Transverse colon (tissue), 4 donors: ENCODE measurements at regions not wholly inside any gene's neighbourhood (a gene's known extent, or its start where the extent isn't known, plus 50 kb on each side); places are given as distances from the start of the nearest gene placed in this dataset.
"Not testable (repeated sequence)": the region's sequence is repeated elsewhere in the genome, so short reads cannot be mapped to it uniquely, and the experiment has no call there.

Experiments
- DNase-seq: peaks from one replicate; pipeline ENCODE4 v3.0.0-alpha.2; 2019
- H3K27ac ChIP-seq, 4 donors: fragments of 200-600 bp; sonication (generic); 2 replicates each; pipeline ENCODE4 v1.5.1; 2016 to 2018; ENCODE audit warnings: inconsistent platforms in 4 of 4
- H3K27me3 ChIP-seq: fragments of 200-600 bp; sonication (generic); 2 replicates; pipeline ENCODE4 v1.5.1; 2017; ENCODE audit warnings: inconsistent platforms
- H3K36me3 ChIP-seq, 4 donors: fragments of 200-600 bp; sonication (generic); 2 replicates each; pipeline ENCODE4 v1.5.1; 2017 to 2019; ENCODE audit warnings: inconsistent platforms in 4 of 4
- H3K4me1 ChIP-seq, 4 donors: fragments of 200-600 bp; sonication (generic); 2 replicates each; pipeline ENCODE4 v1.5.1; 2017 to 2020; ENCODE audit warnings: inconsistent platforms in 4 of 4
- H3K4me3 ChIP-seq, 4 donors: fragments of 200-600 bp; sonication (generic); 1 replicate in 1 of 4; 2 replicates in 3 of 4; pipeline versions ENCODE4 v1.5.1 to v1.6.1; 2017 to 2019; ENCODE audit warnings: inconsistent platforms in 4 of 4
- H3K9me3 ChIP-seq, 2 donors: fragments of 200-600 bp; sonication (generic); 2 replicates each; pipeline ENCODE4 v1.5.1; 2017 to 2019; ENCODE audit warnings: inconsistent platforms in 2 of 2
- EP300 ChIP-seq: sonication (generic); formaldehyde crosslinking; IDR thresholded peaks from one replicate; pipeline ENCODE4 v1.6.1; 2017; ENCODE audit warnings: antibody characterized with exemption, low read depth
- POLR2A ChIP-seq: fragments of 450-650 bp; IDR thresholded peaks from one replicate; pipeline ENCODE4 v1.6.1; 2016; ENCODE audit warnings: antibody characterized with exemption, mild to moderate bottlenecking, moderate library complexity
- POLR2AphosphoS5 ChIP-seq, 3 donors: sonication (generic); formaldehyde crosslinking; IDR thresholded peaks; one replicate each; pipeline ENCODE4 v1.6.1; 2016; ENCODE audit warnings: antibody characterized with exemption in 3 of 3
- WGBS, 2 donors: methylation state at CpG; one replicate each; pipeline ENCODE4 v1.1.5; 2018; ENCODE audit warnings: low coverage in 1 of 2; 5-methylcytosine and 5-hydroxymethylcytosine counted together
- in situ Hi-C, 4 donors: fragments of 200-750 bp; cut with MboI; loops; one replicate each; pipeline versions ENCODE4 v1.15.0 to v1.15.1; 2017; ENCODE audit warnings: low sequenced_read_pairs in 3 of 4, low pct_ligation_motif_present in 1 of 4, low pct_unique_long_range_greater_than_20kb in 1 of 4
- intact Hi-C: fragments of 100-400 bp; cut with DNase I; formaldehyde crosslinking; loops from one replicate; pipeline ENCODE4 v1.15.1; 2023; ENCODE audit warnings: low total_unique reads
- TF ChIP-seq, protein P1 (sequence below), 5 experiments: fragments of 200-600 bp in 3 of 5; fragments of 450-650 bp in 2 of 5; sonication (generic) in 3 of 5; IDR thresholded peaks; 1 replicate in 2 of 5; 2 replicates in 3 of 5; pipeline ENCODE4 v1.5.1; 2016 to 2017; ENCODE audit warnings: antibody characterized with exemption in 5 of 5, inconsistent platforms in 3 of 5, mild to moderate bottlenecking in 2 of 5, moderate library complexity in 1 of 5

DNA sequence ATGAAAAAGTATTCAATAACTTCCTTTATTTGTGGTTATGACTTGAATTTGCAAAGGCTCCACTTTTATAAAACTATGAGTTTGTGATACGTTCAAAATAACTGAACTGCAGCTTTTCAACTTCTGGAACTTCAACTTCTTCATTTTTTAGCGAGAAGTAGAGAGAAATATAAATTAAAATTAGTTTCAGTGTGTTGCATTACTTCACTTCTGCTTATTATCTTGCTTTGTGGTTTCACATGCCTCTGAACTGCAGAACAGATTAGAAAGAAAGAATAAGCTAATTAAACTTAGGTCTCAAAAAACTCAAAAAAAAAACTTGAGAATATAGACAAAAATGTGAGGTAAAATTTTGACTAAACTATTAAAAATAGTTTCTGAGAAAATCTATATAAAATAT is 1073.4 kb downstream of the PCDH17 start:
- Histone ChIP-seq H3K4me3 (no peak overlapping the region), H3K36me3 (no peaks in the 10 kb centered on the region), H3K4me1 (no peaks in the 10 kb centered on the region), H3K9me3 (no peaks in the 10 kb centered on the region), H3K27me3 (no peaks in the 10 kb centered on the region), H3K27ac (no peak overlapping the region)
- in situ Hi-C loops (no loop called here), intact Hi-C loops (no loop called here)
- TF ChIP-seq EP300 (no peak), POLR2A (no peak), POLR2AphosphoS5 (IDR thresholded peaks at IDR 0.05) (no peak)
- TF ChIP-seq, protein P1, sequence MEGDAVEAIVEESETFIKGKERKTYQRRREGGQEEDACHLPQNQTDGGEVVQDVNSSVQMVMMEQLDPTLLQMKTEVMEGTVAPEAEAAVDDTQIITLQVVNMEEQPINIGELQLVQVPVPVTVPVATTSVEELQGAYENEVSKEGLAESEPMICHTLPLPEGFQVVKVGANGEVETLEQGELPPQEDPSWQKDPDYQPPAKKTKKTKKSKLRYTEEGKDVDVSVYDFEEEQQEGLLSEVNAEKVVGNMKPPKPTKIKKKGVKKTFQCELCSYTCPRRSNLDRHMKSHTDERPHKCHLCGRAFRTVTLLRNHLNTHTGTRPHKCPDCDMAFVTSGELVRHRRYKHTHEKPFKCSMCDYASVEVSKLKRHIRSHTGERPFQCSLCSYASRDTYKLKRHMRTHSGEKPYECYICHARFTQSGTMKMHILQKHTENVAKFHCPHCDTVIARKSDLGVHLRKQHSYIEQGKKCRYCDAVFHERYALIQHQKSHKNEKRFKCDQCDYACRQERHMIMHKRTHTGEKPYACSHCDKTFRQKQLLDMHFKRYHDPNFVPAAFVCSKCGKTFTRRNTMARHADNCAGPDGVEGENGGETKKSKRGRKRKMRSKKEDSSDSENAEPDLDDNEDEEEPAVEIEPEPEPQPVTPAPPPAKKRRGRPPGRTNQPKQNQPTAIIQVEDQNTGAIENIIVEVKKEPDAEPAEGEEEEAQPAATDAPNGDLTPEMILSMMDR (IDR thresholded peaks at IDR 0.05) = no peak
- WGBS, 2 donors = 47 to 52% methylated on average over 2 of the region's 2 CpGs
- DNase-seq = no peak

DNA sequence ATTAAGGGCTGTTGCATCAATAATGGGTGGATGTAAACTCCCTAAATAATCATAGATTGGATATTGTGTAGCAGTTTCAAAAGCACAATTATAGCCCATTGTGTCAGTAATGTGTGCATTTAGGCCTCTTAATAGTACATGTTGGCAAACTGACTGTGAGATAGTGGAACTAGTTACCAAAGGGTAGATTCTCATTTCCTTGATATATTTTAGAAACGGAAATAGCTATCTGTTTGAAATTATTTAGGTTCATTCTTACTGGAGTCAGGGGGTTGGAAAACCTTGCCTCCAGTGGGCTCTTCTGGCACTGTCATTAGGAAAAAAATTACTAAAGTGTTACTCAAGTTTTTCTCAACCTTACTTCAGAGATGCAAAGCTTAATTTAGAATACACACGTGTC is 1074.9 kb downstream of the PCDH17 start:
- TF ChIP-seq POLR2AphosphoS5 (IDR thresholded peaks at IDR 0.05) = no peak
- no peak for TF ChIP-seq EP300
- TF ChIP-seq POLR2A = no peak
- TF ChIP-seq, protein P1 (IDR thresholded peaks at IDR 0.05) = no peak
- no peaks in the 10 kb centered on the region for H3K27me3 ChIP-seq
- H3K36me3 ChIP-seq = no peaks in the 10 kb centered on the region
- no peaks in the 10 kb centered on the region for H3K4me1 ChIP-seq
- no peak overlapping the region for H3K27ac ChIP-seq
- no peak for DNase-seq
- H3K4me3 ChIP-seq = no peak overlapping the region
- intact Hi-C loops (no loop called here), in situ Hi-C loops (no loop called here)
- WGBS, 2 donors = 74 to 86% methylated on average over 2 of the region's 2 CpGs
- H3K9me3 ChIP-seq = no peaks in the 10 kb centered on the region

DNA sequence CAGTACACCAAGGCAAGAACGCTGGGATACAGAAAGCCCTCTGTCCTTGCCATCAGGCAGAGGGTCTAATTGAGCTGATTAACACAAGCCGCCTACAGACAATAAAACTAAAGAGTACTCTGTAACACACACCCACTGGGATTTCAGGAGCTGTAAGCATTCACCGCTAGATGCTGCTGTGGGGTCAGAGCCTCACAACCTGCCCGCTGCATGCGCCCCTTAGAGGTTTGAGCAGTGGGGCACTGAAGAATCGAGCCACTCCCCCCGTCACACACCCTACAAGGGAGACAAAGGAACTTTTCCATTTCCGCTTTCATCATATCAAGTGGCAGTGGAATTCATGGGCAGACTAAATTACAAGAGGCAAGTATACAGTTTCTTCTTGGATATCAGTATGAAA is 1080.6 kb downstream of the PCDH17 start:
- no peak for DNase-seq
- Histone ChIP-seq H3K9me3 (no peaks in the 10 kb centered on the region), H3K27me3 (no peaks in the 10 kb centered on the region), H3K27ac (no peak overlapping the region), H3K4me1 (no peaks in the 10 kb centered on the region), H3K4me3 (no peak overlapping the region), H3K36me3 (no peaks in the 10 kb centered on the region)
- intact Hi-C loops = no loop called here
- TF ChIP-seq POLR2AphosphoS5 (IDR thresholded peaks at IDR 0.05) (no peak), EP300 (no peak)
- in situ Hi-C loops = no loop called here
- WGBS, 2 donors = 60 to 82% methylated on average over 1 to 8 of the region's 8 CpGs

DNA sequence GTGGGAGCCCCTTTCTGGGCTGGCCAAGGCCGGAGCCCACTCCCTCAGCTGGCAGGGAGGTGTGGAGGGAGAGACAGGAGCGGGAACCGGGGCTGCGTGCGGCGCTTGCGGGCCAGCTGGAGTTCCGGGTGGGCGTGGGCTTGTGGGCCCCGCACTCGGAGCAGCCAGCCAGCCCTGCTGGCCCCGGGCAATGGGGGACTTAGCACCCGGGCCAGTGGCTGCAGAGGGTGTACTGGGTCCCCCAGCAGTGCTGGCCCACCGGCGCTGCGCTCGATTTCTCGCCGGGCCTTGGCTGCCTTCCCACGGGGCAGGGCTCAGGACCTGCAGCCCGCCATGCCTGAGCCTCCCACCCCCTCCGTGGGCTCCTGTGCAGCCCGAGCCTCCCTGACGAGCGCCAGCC is 1082.5 kb downstream of the PCDH17 start:
- H3K4me3 ChIP-seq, H3K27ac ChIP-seq, H3K27me3 ChIP-seq, H3K36me3 ChIP-seq, DNase-seq, H3K4me1 ChIP-seq, intact Hi-C loops, H3K9me3 ChIP-seq, in situ Hi-C loops: not testable (repeated sequence)
- 88% methylated on average over 16 of the region's 25 CpGs; no CpG with 5 or more reads in 1 of the 2 donors for WGBS, 2 donors

DNA sequence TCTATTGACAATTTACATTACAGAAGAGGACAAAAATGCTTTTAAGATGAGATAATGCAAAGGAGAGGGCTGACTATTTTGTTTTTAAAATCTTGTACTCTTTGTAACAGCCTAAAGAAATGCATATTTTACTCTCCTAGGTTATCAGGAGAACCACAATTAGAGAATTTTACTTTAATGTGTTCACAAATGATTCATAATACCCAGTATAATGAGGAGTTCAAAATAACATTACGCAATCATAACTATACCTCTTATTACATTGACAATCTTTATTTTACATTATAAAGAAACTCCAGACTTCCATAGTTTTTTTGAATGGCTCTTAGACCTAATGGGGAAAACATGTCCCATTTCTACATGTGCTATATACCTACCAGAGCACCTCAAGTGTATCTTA is 1089.7 kb downstream of the PCDH17 start:
- DNase-seq = no peak
- Histone ChIP-seq H3K4me1 (no peaks in the 10 kb centered on the region), H3K4me3 (no peak overlapping the region), H3K36me3 (no peaks in the 10 kb centered on the region), H3K9me3 (no peaks in the 10 kb centered on the region), H3K27ac (no peak overlapping the region), H3K27me3 (no peaks in the 10 kb centered on the region)
- WGBS, 2 donors = 93 to 98% methylated on average over 1 of the region's 1 CpG
- TF ChIP-seq, protein P1 (IDR thresholded peaks at IDR 0.05) = no peak
- TF ChIP-seq EP300 (no peak), POLR2A (no peak), POLR2AphosphoS5 (IDR thresholded peaks at IDR 0.05) (no peak)
- in situ Hi-C loops (no loop called here), intact Hi-C loops (no loop called here)
